ENCODE measurements at regions not wholly inside any gene's neighbourhood (a gene's known extent, or its start where the extent isn't known, plus 50 kb on each side); places are given as distances from the start of the nearest gene placed in this dataset.

- Mint-ChIP-seq H3K9me3 (ENCODE audit: insufficient read depth) (no peaks in the 10 kb centered on the region), H3K4me3 (no peak overlapping the region), H3K27me3 (ENCODE audit: low read depth) (no peaks in the 10 kb centered on the region), H3K36me3 (ENCODE audit: low read depth) (no peaks in the 10 kb centered on the region), H3K27ac (no peak overlapping the region), H3K4me1 (ENCODE audit: low read depth) (no peaks in the 10 kb centered on the region)
- ChIA-PET CTCF (no interaction called here), POLR2A (no interaction called here)
- DNase-seq (no peak), ATAC-seq (no peak)
Observed at GRCh38 chr19:29076161-29076560, 136.8 kb downstream of the UQCRFS1 start.

- H3K27ac Mint-ChIP-seq: no peak overlapping the region
- no peak overlapping the region for H3K4me3 Mint-ChIP-seq
- CTCF ChIA-PET: no interaction called here
- no peaks in the 10 kb centered on the region for H3K9me3 Mint-ChIP-seq (ENCODE audit: insufficient read depth)
- H3K4me1 Mint-ChIP-seq (ENCODE audit: low read depth): no peaks in the 10 kb centered on the region
- no peaks in the 10 kb centered on the region for H3K27me3 Mint-ChIP-seq (ENCODE audit: low read depth)
- H3K36me3 Mint-ChIP-seq (ENCODE audit: low read depth): no peaks in the 10 kb centered on the region
- DNase-seq: no peak
- POLR2A ChIA-PET: no interaction called here
- no peak for ATAC-seq
Observed at GRCh38 chr19:29075149-29075548, 137.8 kb downstream of the UQCRFS1 start.

GRCh38 chr19:29074579-29074978 is 138.4 kb downstream of the UQCRFS1 start:
- no peaks in the 10 kb centered on the region for H3K36me3 Mint-ChIP-seq (ENCODE audit: low read depth)
- ChIA-PET CTCF (no interaction called here), POLR2A (no interaction called here)
- ATAC-seq (no peak), DNase-seq (no peak)
- H3K27me3 Mint-ChIP-seq (ENCODE audit: low read depth): no peaks in the 10 kb centered on the region
- H3K9me3 Mint-ChIP-seq (ENCODE audit: insufficient read depth): no peaks in the 10 kb centered on the region
- H3K27ac Mint-ChIP-seq: no peak overlapping the region
- H3K4me3 Mint-ChIP-seq: no peak overlapping the region
- no peaks in the 10 kb centered on the region for H3K4me1 Mint-ChIP-seq (ENCODE audit: low read depth)

- ATAC-seq (no peak), DNase-seq (no peak)
- ChIA-PET CTCF (no interaction called here), POLR2A (no interaction called here)
- Mint-ChIP-seq H3K27me3 (ENCODE audit: low read depth) (no peaks in the 10 kb centered on the region), H3K9me3 (ENCODE audit: insufficient read depth) (no peaks in the 10 kb centered on the region), H3K27ac (no peak overlapping the region), H3K36me3 (ENCODE audit: low read depth) (no peaks in the 10 kb centered on the region), H3K4me1 (ENCODE audit: low read depth) (no peaks in the 10 kb centered on the region), H3K4me3 (no peak overlapping the region)
Observed at GRCh38 chr19:29067831-29068230, 145.1 kb downstream of the UQCRFS1 start.

GRCh38 chr19:29062475-29063435 is 150.2 kb downstream of the UQCRFS1 start:
- no peak for DNase-seq
- ATAC-seq: no peak
- CTCF ChIA-PET: no interaction called here
- POLR2A ChIA-PET: no interaction called here
- Mint-ChIP-seq H3K4me1 (ENCODE audit: low read depth) (no peaks in the 10 kb centered on the region), H3K36me3 (ENCODE audit: low read depth) (no peaks in the 10 kb centered on the region), H3K27me3 (ENCODE audit: low read depth) (no peaks in the 10 kb centered on the region), H3K27ac (no peak overlapping the region), H3K9me3 (ENCODE audit: insufficient read depth) (no peaks in the 10 kb centered on the region), H3K4me3 (no peak overlapping the region)

GRCh38 chr19:29060813-29061364 is 152.1 kb downstream of the UQCRFS1 start:
- ATAC-seq (no peak), DNase-seq (no peak)
- POLR2A ChIA-PET: no interaction called here
- Mint-ChIP-seq H3K27me3 (ENCODE audit: low read depth) (no peaks in the 10 kb centered on the region), H3K4me3 (no peak overlapping the region), H3K27ac (no peak overlapping the region), H3K4me1 (ENCODE audit: low read depth) (no peaks in the 10 kb centered on the region), H3K36me3 (ENCODE audit: low read depth) (no peaks in the 10 kb centered on the region), H3K9me3 (ENCODE audit: insufficient read depth) (no peaks in the 10 kb centered on the region)
- CTCF ChIA-PET: no interaction called here

- no peaks in the 10 kb centered on the region for H3K36me3 Mint-ChIP-seq (ENCODE audit: low read depth)
- ATAC-seq (no peak), DNase-seq (no peak)
- no peak overlapping the region for H3K4me3 Mint-ChIP-seq
- no peaks in the 10 kb centered on the region for H3K27me3 Mint-ChIP-seq (ENCODE audit: low read depth)
- ChIA-PET CTCF (no interaction called here), POLR2A (no interaction called here)
- no peaks in the 10 kb centered on the region for H3K9me3 Mint-ChIP-seq (ENCODE audit: insufficient read depth)
- H3K4me1 Mint-ChIP-seq (ENCODE audit: low read depth): no peaks in the 10 kb centered on the region
- H3K27ac Mint-ChIP-seq: no peak overlapping the region
Observed at GRCh38 chr19:29056535-29056934, 156.4 kb downstream of the UQCRFS1 start.

- CTCF ChIA-PET: no interaction called here
- Mint-ChIP-seq H3K27me3 (ENCODE audit: low read depth) (no peaks in the 10 kb centered on the region), H3K9me3 (ENCODE audit: insufficient read depth) (no peaks in the 10 kb centered on the region), H3K4me3 (no peak overlapping the region), H3K27ac (no peak overlapping the region), H3K4me1 (ENCODE audit: low read depth) (no peaks in the 10 kb centered on the region), H3K36me3 (ENCODE audit: low read depth) (no peaks in the 10 kb centered on the region)
- ATAC-seq (no peak), DNase-seq (no peak)
- POLR2A ChIA-PET: no interaction called here
Observed at GRCh38 chr19:29054886-29055675, 157.9 kb downstream of the UQCRFS1 start.

GRCh38 chr19:29048873-29049272 is 164.1 kb downstream of the UQCRFS1 start:
- no peak overlapping the region for H3K27ac Mint-ChIP-seq
- DNase-seq (no peak), ATAC-seq (no peak)
- ChIA-PET CTCF (no interaction called here), POLR2A (no interaction called here)
- no peaks in the 10 kb centered on the region for H3K36me3 Mint-ChIP-seq (ENCODE audit: low read depth)
- no peaks in the 10 kb centered on the region for H3K4me1 Mint-ChIP-seq (ENCODE audit: low read depth)
- no peaks in the 10 kb centered on the region for H3K9me3 Mint-ChIP-seq (ENCODE audit: insufficient read depth)
- no peaks in the 10 kb centered on the region for H3K27me3 Mint-ChIP-seq (ENCODE audit: low read depth)
- no peak overlapping the region for H3K4me3 Mint-ChIP-seq

- Mint-ChIP-seq H3K9me3 (ENCODE audit: insufficient read depth) (no peaks in the 10 kb centered on the region), H3K4me3 (no peak overlapping the region), H3K27me3 (ENCODE audit: low read depth) (no peaks in the 10 kb centered on the region), H3K4me1 (ENCODE audit: low read depth) (no peaks in the 10 kb centered on the region), H3K27ac (no peak overlapping the region), H3K36me3 (ENCODE audit: low read depth) (no peaks in the 10 kb centered on the region)
- ChIA-PET POLR2A (no interaction called here), CTCF (no interaction called here)
- DNase-seq: no peak
- ATAC-seq: no peak
Observed at GRCh38 chr19:29045679-29046254, 167.2 kb downstream of the UQCRFS1 start.

GRCh38 chr19:29044037-29044436 is 168.9 kb downstream of the UQCRFS1 start:
- Mint-ChIP-seq H3K9me3 (ENCODE audit: insufficient read depth) (no peaks in the 10 kb centered on the region), H3K4me3 (no peak overlapping the region), H3K36me3 (ENCODE audit: low read depth) (no peaks in the 10 kb centered on the region), H3K4me1 (ENCODE audit: low read depth) (no peaks in the 10 kb centered on the region), H3K27ac (no peak overlapping the region), H3K27me3 (ENCODE audit: low read depth) (no peaks in the 10 kb centered on the region)
- CTCF ChIA-PET: no interaction called here
- DNase-seq (no peak), ATAC-seq (no peak)
- POLR2A ChIA-PET: no interaction called here

- ChIA-PET CTCF (no interaction called here), POLR2A (no interaction called here)
- no peaks in the 10 kb centered on the region for H3K4me1 Mint-ChIP-seq (ENCODE audit: low read depth)
- H3K27me3 Mint-ChIP-seq (ENCODE audit: low read depth): no peaks in the 10 kb centered on the region
- no peaks in the 10 kb centered on the region for H3K36me3 Mint-ChIP-seq (ENCODE audit: low read depth)
- H3K9me3 Mint-ChIP-seq (ENCODE audit: insufficient read depth): no peaks in the 10 kb centered on the region
- no peak for ATAC-seq
- no peak for DNase-seq
- H3K4me3 Mint-ChIP-seq: no peak overlapping the region
- no peak overlapping the region for H3K27ac Mint-ChIP-seq
Observed at GRCh38 chr19:29042450-29042849, 170.5 kb downstream of the UQCRFS1 start.

All from activated CD8-positive, alpha-beta T cell treated with anti-CD3 and anti-CD28 coated beads, Interleukin-2, amount 10 ng/mL, durations not matched to agents 7 days and 5 days (primary cell).